ENCODE measurements at regions not wholly inside any gene's neighbourhood (a gene's known extent, or its start where the extent isn't known, plus 50 kb on each side); places are given as distances from the start of the nearest gene placed in this dataset.
"Not testable (repeated sequence)": the region's sequence is repeated elsewhere in the genome, so short reads cannot be mapped to it uniquely, and the experiment has no call there.

DNA sequence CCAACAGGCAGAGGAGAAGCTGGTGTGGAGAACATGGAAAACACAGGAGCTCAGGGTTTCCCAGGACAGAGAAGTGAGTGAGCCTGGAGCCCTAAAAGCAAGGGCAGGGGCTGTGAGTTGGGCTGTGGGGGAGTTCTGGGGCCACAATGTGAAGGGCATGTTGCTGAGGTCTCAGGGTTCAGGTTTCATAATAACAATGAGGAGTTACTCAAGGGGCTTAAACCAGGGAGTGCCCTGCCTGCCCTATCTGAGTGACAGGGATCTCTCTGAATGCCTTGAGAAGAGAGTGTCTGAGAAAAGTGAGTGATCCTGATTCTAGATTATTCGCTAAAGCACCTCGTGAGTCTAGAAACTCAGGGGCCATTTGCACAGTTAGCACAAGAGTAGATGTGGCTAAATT is 129.6 kb downstream of the VPREB1 start:
- DNase-seq, result no peak

DNA sequence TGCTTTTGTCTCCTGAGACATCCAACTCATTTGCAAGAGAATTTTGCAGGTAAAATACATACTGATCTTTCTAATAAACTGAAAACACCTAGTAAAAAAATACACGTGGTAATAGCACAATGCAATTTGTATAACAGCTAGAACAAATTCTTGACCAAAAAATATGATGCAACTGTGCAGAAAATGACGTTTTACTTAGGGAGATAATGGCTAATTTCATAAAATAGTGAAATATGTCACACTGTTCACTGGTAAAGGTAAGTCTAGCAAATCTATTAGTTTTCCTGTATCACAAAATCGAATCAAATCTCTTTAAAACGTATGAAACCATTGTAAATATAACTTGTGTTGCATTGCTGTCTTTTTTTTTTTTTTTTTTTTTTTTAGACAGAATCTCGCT is 130.0 kb downstream of the VPREB1 start:
- DNase-seq, result no peak

DNA sequence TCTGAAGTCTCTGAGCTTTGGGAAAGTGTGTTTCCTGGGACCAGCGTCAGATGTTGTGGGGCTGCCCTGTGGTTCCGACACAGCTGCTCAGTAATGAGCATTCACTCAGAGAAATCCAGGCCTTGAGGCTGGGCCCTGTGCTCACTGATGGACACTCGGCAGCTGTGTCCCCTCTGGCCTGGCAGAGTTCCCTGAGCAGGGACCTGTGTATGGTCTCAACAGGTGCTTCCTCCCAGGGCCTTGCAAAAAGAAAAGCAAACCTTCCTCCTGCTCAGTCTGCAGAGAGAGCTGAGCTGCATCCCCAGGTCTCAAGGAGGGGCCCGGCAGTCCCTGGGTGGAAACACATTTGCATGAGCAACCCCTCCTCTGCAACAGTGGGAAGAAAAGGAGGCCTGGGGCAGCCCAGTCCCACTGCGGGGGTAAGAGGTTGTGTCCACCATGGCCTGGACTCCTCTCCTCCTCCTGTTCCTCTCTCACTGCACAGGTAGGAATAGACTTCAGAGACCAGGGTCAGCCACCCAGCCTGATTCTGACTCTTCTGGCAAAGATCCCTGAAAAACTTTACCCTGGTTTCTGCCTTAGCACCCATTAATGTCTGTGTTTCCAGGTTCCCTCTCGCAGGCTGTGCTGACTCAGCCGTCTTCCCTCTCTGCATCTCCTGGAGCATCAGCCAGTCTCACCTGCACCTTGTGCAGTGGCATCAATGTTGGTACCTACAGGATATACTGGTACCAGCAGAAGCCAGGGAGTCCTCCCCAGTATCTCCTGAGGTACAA is 131.2 kb downstream of the VPREB1 start:
- DNase-seq, result no peak

DNA sequence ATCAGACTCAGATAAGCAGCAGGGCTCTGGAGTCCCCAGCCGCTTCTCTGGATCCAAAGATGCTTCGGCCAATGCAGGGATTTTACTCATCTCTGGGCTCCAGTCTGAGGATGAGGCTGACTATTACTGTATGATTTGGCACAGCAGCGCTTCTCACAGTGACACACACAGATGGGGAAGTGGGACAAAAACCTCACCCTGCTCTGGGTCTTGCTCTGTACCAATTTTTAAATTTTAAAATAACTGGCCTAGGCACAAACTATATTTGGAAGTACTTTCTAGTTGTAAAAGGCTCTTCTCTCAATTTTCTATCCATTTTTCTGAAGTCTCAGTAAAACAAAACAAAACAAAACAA is 131.7 kb downstream of the VPREB1 start:
- no peak for DNase-seq

DNA sequence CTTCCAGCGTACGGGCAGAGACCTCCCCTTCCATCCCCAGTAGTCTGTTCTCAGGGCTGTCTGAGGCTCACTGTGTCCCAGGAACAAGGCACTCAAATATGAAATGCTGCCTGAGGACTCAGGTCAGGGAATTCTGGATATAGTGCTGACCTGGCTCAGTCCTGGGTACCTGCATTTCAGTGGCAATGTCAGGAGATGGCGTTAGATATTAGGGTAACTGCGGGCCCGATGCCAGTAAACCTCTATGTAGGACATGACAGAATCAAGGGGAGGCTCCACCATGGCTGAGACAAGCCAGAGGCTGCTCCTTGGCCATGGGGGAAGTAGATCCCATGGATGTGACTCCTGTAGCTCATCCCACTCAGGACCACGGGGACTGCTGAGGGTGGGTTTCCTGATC is 131.7 kb downstream of the ZNF280B start:
- DNase-seq, result not testable (repeated sequence)

DNA sequence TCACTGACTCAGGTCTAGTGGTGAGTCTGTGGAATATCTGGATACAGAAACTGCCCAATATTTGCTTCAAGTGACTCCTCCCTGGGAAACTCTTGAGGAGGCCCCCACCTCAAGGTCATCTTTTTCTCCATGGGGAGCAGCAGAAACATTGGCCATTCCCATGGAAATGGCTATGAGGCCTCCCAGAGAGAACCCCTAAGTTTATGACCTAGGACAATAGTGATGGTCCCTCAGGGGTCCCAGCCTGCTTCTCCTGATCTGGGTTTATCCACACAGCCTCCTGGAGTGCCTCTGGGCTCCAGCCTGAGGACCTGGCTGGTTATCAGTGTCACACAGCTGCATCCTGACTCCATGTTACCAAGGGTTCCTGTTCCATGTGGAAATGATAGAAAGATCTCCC is 131.2 kb downstream of the ZNF280B start:
- no peak for DNase-seq

DNA sequence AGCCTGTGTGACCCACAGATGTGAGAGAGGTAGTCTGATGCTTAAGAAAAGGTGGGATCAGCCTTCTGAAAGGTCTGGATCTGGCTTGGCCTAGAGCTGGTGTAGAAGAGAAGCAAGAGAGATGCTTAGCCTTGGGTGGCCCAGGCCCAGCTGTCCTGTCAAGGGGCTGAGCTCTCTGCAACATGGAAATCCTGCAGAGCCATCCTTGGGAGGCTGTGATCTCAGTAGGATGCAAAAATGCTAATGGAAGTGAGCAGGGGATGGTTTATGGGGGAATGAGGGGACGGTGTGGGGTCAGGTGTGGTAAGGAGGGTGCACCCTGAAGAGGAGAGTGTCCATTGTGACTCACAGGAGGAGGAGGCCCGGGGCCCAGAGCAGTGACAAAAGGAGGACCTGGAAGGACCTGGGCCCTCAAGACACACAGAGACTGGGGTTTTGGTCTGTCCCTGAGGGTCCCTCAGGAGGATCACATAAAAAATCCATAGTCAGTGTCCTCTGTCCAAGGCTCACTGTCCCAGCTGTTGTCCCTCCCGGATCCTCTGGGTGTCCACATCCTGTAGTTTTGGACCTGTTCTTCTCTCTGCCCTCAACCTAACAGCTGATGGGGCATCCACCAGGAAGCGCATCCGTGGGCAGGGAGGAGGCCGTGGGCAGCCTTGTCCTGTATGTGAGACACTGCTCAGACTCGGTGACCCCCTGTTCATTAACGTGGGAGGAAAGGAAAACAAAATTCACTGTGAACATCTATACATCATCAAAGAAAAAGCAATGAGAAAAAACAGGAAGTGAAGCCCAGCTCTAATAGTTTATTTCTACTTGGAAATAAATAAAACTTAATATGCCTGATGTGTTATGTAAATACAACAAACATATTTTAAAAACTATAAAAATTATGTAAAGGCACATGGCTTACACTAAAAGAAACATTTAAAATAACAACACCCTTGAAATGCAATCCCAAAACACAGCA is 129.8 kb downstream of the ZNF280B start:
- no peak for DNase-seq

DNA sequence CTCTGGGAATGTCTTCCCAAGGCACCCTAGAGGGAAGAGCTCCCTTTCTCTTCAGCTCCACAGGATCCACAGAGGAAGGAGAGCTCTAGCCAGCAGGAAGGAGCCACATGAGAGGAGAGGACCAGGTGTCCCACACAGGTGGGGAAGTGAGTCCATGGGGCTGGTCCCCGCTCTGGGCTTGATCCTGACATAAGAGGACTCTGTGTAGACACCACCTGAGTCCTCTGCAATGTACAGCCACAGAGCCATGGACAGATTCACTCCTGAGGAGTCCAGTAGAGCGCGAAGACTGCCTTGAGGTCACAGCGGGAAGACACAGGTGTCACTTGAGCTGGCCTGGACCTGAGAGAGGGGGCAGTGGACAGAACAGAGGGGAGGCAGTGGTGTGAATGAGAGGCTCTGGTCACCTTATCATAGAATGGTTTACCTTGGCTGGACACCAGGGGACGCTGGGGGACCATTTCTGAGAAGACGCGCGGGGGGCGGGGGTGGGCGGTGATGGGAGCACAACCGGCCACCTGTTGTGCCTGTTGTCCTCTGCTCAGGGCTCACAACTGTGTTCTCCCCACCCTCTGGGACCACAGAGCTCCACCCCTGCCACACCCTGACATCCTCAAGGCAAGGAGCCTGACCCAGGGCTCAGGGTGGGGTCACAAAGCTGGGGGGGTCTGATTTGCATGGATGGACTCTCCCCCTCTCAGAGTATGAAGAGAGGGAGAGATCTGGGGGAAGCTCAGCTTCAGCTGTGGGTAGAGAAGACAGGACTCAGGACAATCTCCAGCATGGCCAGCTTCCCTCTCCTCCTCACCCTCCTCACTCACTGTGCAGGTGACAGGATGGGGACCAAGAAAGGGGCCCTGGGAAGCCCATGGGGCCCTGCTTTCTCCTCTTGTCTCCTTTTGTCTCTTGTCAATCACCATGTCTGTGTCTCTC is 128.2 kb downstream of the ZNF280B start:
- no peak for DNase-seq

DNA sequence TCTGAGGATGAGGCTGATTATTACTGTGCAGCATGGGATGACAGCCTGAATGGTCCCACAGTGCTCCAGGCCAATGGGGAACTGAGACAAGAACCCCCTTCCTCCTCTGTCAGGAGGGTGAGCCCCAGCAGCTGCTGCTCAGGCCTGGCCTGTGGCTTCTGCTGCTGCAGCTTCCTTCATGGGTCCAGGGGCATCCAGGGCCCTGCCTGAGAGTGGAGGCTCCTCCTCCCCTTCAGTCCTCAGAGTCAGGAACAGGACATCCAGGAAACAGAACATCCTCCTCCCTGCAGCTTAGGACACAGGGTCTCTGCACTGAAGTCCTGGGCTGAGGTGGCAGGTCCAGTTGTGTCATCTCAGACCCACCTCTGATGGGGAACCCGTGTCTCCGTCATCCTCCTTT is 127.2 kb downstream of the ZNF280B start:
- not testable (repeated sequence) for DNase-seq

DNA sequence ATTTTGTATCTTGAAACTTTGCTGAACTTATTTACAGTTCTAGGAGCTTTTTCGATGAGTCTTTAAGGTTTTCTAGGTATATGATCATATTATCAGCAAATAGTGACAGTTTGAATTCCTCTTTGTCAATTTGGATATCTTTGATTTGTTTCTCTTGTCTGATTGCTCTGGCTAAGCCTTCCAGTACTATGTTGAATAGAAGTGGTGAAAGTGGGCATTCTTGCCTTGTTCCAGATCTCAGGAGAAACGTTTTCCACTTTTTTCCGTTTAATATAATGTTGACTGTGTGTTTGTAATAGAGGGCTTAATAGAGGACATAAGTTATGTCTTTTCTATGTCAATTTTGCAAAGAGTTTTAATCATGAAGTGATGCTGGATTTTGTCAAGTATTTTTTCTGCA is 124.3 kb downstream of the ZNF280B start:
- DNase-seq, result no peak

DNA sequence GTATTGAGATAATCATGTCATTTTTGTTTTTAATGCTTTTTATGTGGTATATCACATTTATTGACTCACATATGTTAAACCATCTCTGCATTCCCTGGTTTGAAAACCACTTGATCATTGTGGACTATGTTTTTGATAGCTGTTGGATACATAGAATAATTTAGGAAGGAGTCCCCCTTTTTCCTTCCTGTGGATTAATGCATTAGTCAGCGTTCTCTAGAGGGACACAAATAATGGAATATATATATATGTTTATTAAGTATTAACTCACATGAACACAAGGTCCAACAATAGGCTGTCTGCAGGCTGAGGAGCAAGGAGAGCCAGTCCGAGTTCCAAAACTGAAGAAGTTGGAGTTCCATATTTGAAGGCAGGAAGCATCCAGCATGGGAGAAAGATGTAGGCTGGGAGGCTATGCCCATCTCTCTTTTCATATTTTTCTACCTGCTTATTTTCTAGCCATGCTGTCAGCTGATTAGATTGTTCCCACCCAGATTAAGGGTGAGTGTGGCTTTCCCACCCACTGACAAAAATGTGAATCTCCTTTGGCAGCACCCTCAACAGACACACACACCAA is 123.8 kb downstream of the ZNF280B start:
- DNase-seq, result no peak

DNA sequence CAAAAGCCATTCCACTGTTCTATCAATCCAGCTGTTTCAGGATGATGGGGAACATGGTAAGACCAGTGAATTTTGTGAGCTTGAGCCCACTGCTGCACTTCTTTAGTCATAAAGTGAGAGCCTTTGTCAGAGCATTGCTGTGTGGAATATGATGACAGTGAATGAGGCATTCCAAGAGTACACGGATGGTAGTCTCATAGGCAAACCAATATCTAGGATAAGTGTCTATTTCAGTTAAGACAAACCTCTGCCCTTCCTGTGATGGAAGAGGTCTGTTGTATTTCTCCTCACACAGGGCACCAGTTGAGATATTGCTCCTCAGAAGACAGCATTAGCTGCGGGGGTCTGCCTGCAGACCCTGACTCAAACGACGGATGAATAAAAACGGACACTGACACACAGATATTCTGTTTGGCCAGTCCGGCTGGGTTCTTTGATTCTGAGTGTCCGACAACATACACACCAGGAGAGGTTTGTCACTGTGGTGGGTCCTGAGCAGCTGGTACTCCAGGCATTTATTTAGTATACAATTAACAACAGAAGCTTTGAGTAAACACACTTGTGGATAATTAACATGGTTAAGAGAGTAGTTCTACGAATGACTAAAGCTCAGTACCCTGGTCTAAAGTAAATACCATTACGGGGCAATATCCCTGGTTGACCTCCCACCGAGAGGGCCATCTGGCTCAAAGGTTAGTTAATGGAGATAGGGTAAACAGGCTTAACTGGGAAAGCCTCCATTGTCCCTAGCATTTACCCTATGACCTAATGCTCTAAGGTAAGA is 121.7 kb downstream of the ZNF280B start:
- DNase-seq, result no peak

DNA sequence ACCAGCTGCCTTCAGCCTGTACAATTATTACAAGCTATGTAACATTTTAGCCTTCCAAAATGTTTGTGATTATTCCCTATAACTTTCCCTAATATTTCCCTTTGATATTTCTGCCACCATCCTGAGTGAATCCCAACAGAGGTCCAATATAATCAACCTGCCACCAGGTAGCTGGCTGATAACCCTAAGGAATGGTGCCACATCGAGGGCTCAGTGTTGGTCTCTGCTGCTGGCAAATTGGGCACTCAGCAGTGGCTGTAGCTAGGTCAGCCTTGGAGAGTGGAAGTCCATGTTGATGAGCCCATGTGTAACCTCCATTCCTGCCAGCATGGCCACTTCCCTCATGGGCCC is 121.2 kb downstream of the ZNF280B start:
- DNase-seq, result no peak

DNA sequence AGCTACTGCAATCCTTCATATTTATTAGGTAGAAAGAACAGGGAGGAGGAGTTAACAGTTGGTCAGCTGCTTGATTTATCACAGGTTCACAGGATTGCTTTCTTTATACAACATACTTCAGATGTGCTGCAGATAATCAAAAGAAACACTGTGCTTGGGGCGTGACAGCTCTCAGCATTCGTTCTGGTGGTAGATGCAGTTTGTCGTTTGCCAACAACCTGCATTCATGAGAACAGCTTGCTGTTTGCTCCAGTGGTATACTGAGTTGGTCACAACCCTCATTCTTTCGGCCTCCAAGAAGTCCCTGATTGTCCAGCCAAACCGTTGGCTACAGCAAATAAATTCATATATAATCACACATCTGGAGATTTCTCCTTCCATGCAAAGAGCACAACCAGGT is 120.5 kb downstream of the ZNF280B start:
- DNase-seq, result no peak

DNA sequence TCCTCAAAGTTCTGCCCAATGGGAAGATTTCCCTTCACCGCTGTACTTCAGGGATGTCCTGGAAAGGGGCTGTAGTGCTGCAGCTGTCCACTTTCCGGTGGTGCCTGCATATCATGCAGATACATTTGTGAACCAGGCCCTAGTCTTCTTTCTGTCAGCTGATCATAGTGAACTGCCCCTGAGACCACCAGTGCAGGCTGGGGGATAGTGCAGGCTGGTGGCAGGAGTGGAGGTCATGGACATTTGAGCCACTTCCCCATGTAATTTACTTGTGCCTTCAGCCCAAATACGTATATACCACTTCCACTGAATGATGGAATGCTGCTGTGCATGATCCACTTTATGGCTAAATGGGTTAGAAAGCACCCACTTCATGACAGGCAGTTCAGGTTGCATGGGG is 120.0 kb downstream of the ZNF280B start:
- DNase-seq, result no peak

DNA sequence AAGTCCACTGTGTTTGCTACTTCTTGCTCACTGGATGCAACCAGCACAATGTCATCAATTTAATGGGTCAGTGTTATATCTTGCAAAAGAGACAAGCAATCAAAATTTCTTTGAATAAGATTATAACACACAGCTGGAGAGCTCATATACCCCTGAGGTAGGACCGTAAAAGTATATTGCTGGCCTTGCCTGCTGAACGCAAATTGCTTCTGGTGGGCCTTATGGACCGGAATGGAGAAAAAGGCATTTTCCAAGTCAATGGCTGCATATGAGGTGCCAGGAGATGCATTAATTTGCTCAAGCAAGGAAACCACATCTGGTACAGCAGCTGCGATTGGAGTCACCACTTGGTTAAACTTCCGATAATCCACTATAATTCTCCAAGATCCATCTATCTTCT is 119.1 kb downstream of the ZNF280B start:
- DNase-seq, result no peak

DNA sequence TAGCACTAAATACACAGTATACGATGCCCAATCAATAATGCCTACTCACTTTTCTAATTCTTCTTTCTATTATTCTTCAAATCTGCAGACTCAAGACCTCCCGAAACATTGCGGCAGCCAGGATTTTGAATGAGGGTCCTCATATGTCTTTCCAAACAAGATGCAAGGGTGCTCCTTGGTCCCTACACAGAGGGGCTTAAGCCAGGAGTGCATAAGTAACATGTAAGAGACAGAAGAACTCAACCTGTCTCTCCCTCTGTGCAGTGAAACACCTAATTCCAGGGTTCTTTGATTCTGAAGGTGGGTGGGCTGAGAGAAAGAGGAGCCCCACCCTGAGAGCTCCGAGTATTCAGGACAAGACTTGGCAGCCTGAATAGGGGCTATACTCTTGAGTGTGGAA is 117.6 kb downstream of the ZNF280B start:
- DNase-seq, result no peak

DNA sequence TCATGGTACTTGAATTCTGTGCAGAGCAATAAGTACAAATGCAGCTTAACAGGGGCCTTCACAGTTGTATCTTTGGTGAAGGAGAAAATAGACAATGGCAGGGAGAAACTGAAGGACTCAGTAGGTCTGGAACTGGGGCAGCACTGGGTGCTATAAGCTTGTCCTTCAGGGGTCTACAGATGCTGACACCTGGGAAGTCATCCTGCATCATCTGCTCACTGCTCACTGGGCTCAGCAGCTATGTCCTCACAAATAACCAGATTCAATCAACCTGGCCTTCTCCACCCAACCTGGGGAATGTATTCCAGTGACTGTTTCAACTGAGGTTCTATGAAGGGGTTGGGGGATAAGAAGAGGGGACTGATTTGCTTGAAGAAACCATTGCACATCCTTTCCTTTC is 117.0 kb downstream of the ZNF280B start:
- DNase-seq, result no peak

DNA sequence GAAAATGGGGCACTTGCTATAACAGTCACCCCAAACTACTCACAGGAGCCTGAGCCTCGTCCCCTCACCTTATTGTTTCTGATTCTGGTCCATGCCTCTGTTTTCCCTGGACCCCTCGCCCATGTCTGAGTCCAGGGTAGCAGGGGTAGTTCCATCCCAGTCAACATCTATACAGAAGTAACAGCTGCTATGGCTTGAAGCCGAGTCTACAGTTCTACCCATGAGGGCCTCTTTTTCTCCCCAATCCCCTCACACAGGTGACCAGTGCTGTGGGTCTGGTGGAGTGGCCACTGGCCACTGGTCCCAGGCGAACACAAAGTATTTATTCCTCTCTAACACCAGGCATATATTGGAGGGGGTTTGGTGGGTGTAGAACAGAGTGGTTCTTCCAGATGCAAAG is 116.4 kb downstream of the ZNF280B start:
- no peak for DNase-seq

DNA sequence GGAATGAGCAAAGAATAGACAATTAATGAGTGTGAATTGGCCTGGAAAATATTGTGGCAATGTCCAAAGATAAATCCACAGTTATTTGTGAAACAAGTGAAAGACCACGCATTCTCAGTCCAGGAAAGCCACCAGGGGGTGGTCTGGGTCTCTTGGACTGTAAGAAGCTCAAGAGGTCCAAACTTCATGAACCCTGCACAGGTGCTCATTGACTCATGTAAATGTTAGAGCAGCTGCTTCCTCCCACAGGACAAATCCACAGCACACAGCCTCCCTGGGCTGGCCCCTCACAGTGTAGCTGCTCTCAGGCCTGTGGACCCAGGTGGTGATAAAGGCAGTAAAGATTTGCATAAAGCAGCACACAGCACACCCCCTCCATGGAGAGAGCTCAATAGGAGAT is 114.0 kb downstream of the ZNF280B start:
- no peak for DNase-seq

DNA sequence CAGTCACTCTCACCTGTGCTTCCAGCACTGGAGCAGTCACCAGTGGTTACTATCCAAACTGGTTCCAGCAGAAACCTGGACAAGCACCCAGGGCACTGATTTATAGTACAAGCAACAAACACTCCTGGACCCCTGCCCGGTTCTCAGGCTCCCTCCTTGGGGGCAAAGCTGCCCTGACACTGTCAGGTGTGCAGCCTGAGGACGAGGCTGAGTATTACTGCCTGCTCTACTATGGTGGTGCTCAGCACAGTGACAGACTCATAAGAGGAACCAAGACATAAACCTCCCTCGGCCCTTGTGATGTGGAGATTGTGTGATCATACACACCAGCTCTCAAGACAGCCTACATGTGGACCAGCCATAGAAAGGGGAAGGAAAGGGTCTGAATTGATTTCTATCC is 113.3 kb downstream of the ZNF280B start:
- DNase-seq, result no peak

DNA sequence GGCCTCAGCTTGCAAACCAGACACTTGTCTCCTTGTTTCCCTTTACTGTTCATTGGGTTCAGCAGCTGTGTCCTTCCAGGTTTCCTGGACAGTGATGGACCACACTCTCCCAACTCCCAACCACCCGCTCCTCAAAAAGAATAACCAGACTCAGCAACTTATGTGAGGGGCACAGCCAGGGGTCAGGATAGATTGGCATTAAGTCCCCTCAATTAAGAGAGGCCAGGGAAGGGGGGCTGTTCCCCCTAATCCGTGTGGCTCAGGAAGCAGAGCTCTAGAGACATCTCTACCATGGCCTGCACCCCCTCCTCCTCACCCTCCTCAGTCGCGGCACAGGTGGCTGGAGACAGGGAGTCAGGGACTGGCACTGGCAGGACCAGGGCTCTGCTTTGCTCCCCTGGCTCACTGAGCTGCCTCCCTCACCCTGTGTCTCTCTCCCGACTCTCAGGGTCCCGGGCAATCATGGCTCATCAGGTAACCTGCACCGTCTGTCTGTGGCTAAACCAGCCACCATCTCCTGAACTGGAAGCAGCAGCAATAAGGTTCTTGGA is 111.7 kb downstream of the ZNF280B start:
- DNase-seq, result no peak

Data from DMS 273 treated with DMSO at 0.1 percent for 48 hours (cell line).